H4 (cell line): ENCODE measurements at regions not wholly inside any gene's neighbourhood (a gene's known extent, or its start where the extent isn't known, plus 50 kb on each side); places are given as distances from the start of the nearest gene placed in this dataset.
"Not testable (repeated sequence)": the region's sequence is repeated elsewhere in the genome, so short reads cannot be mapped to it uniquely, and the experiment has no call there.

Experiments used
- DNase-seq: peaks from one replicate; pipeline ENCODE4 v3.0.0-alpha.2; 2015; ENCODE audit warnings: low spot score

GRCh38 chr7:118418433-118418832 is 193.9 kb downstream of the ANKRD7 start:
- no peak for DNase-seq

GRCh38 chr7:118420888-118421287 is 196.4 kb downstream of the ANKRD7 start:
- DNase-seq: no peak

- DNase-seq: peak; percentile 9
These were observed 204.6 kb downstream of the ANKRD7 start for GRCh38 chr7:118429141-118429540.

- no peak for DNase-seq
These were observed 212.2 kb downstream of the ANKRD7 start for GRCh38 chr7:118436663-118437062.

- DNase-seq: not testable (repeated sequence)
These were observed 224.5 kb downstream of the ANKRD7 start for GRCh38 chr7:118449030-118449429.

- DNase-seq: peak; percentile 53
These were observed 225.5 kb downstream of the ANKRD7 start for GRCh38 chr7:118449797-118450567.

GRCh38 chr7:118452128-118452527 is 227.6 kb downstream of the ANKRD7 start:
- DNase-seq: no peak

- no peak for DNase-seq
These were observed 242.9 kb downstream of the ANKRD7 start for GRCh38 chr7:118467381-118467780.

- no peak for DNase-seq
These were observed 248.1 kb downstream of the ANKRD7 start for GRCh38 chr7:118472581-118472980.

- no peak for DNase-seq
These were observed 248.8 kb downstream of the ANKRD7 start for GRCh38 chr7:118473271-118473670.

GRCh38 chr7:118476036-118476435 is 251.5 kb downstream of the ANKRD7 start:
- DNase-seq: no peak

- no peak for DNase-seq
These were observed 252.5 kb downstream of the ANKRD7 start for GRCh38 chr7:118477036-118477435.

- no peak for DNase-seq
These were observed 253.7 kb downstream of the ANKRD7 start for GRCh38 chr7:118478236-118478635.

- DNase-seq: no peak
These were observed 254.4 kb downstream of the ANKRD7 start for GRCh38 chr7:118478931-118479330.

GRCh38 chr7:118492466-118492865 is 268.0 kb downstream of the ANKRD7 start:
- peak; percentile 11 for DNase-seq

GRCh38 chr7:118496138-118496644 is 271.7 kb downstream of the ANKRD7 start:
- no peak for DNase-seq

- DNase-seq: no peak
These were observed 277.7 kb downstream of the ANKRD7 start for GRCh38 chr7:118502235-118502634.

- DNase-seq: no peak
These were observed 286.6 kb downstream of the ANKRD7 start for GRCh38 chr7:118511146-118511545.

- no peak for DNase-seq
These were observed 292.8 kb downstream of the ANKRD7 start for GRCh38 chr7:118517275-118517674.

GRCh38 chr7:118525020-118525419 is 300.5 kb downstream of the ANKRD7 start:
- DNase-seq: no peak

GRCh38 chr7:118531566-118531965 is 307.1 kb downstream of the ANKRD7 start:
- no peak for DNase-seq

- no peak for DNase-seq
These were observed 334.7 kb downstream of the ANKRD7 start for GRCh38 chr7:118559207-118559606.

- DNase-seq: no peak
These were observed 338.8 kb downstream of the ANKRD7 start for GRCh38 chr7:118563311-118563710.

GRCh38 chr7:118572604-118573003 is 348.1 kb downstream of the ANKRD7 start:
- no peak for DNase-seq
